ENCODE measurements at regions not wholly inside any gene's neighbourhood (a gene's known extent, or its start where the extent isn't known, plus 50 kb on each side); places are given as distances from the start of the nearest gene placed in this dataset.

GRCh38 chr13:40342461-40342860, 324.0 kb downstream of the FOXO1 start:
- Histone ChIP-seq H3K27ac (no peak overlapping the region), H3K4me3 (no peak overlapping the region), H3K4me1 (replicated peaks in 1 of 2) (peaks cover 2 to 22% of the 10 kb centered on the region in 2 donors)
- WGBS, 10 experiments: 39 to 100% (median 100%) methylated on average over 1 to 3 of the region's 7 CpGs; no CpG with 5 or more reads in 3 of the 10 experiments
- in situ Hi-C loops (cut with MboI; ENCODE audit: low pct_unique_long_range_greater_than_20kb in 2 of 9, low sequenced_read_pairs in 9 of 9, unreplicated experiment in 9 of 9): no loop called here
- no peak for ATAC-seq (replicated peaks in 6 of 8)

GRCh38 chr13:40342901-40343300, 323.5 kb downstream of the FOXO1 start:
- peaks cover 2 to 24% of the 10 kb centered on the region in 2 donors for H3K4me1 ChIP-seq (replicated peaks in 1 of 2)
- no peak overlapping the region for H3K27ac ChIP-seq
- in situ Hi-C loops (cut with MboI; ENCODE audit: low pct_unique_long_range_greater_than_20kb in 2 of 9, low sequenced_read_pairs in 9 of 9, unreplicated experiment in 9 of 9): no loop called here
- no peak for ATAC-seq (replicated peaks in 6 of 8)
- 40 to 100% (median 88%) methylated on average over 1 to 3 of the region's 3 CpGs; no CpG with 5 or more reads in 4 of the 10 experiments for WGBS, 10 experiments
- H3K4me3 ChIP-seq: no peak overlapping the region

GRCh38 chr13:40343550-40344269, 322.7 kb downstream of the FOXO1 start:
- WGBS, 10 experiments: 19 to 100% (median 88%) methylated on average over 1 to 3 of the region's 3 CpGs; no CpG with 5 or more reads in 2 of the 10 experiments
- in situ Hi-C loops (cut with MboI; ENCODE audit: low pct_unique_long_range_greater_than_20kb in 2 of 9, low sequenced_read_pairs in 9 of 9, unreplicated experiment in 9 of 9): no loop called here
- no peak for ATAC-seq (replicated peaks in 6 of 8)
- no peak overlapping the region for H3K4me3 ChIP-seq
- no peak overlapping the region for H3K27ac ChIP-seq
- peaks cover 10 to 28% of the 10 kb centered on the region in 2 donors for H3K4me1 ChIP-seq (replicated peaks in 1 of 2)

- peak in 5 of 8 experiments; percentile 14 to 81 (median 45) for ATAC-seq (replicated peaks in 6 of 8)
- Histone ChIP-seq H3K27ac (no peak overlapping the region), H3K4me1 (replicated peaks in 1 of 2) (peaks cover 12 to 28% of the 10 kb centered on the region in 2 donors), H3K4me3 (no peak overlapping the region)
- in situ Hi-C loops (cut with MboI; ENCODE audit: low pct_unique_long_range_greater_than_20kb in 2 of 9, low sequenced_read_pairs in 9 of 9, unreplicated experiment in 9 of 9): no loop called here
- WGBS, 10 experiments: 45 to 100% (median 74%) methylated on average over 1 to 8 of the region's 11 CpGs; no CpG with 5 or more reads in 2 of the 10 experiments
Measured at GRCh38 chr13:40344270-40345148, 321.9 kb downstream of the FOXO1 start.

- in situ Hi-C loops (cut with MboI; ENCODE audit: low pct_unique_long_range_greater_than_20kb in 2 of 9, low sequenced_read_pairs in 9 of 9, unreplicated experiment in 9 of 9): no loop called here
- peaks cover 12 to 28% of the 10 kb centered on the region in 2 donors for H3K4me1 ChIP-seq (replicated peaks in 1 of 2)
- H3K27ac ChIP-seq: no peak overlapping the region
- H3K4me3 ChIP-seq: no peak overlapping the region
- no peak for ATAC-seq (replicated peaks in 6 of 8)
- WGBS, 10 experiments: 67 to 100% (median 83%) methylated on average over 1 to 2 of the region's 2 CpGs; no CpG with 5 or more reads in 7 of the 10 experiments
Measured at GRCh38 chr13:40345149-40345514, 321.3 kb downstream of the FOXO1 start.

- no peak for ATAC-seq (replicated peaks in 6 of 8)
- H3K4me3 ChIP-seq: no peak overlapping the region
- no peak overlapping the region for H3K27ac ChIP-seq
- peaks cover 12 to 25% of the 10 kb centered on the region in 2 donors for H3K4me1 ChIP-seq (replicated peaks in 1 of 2)
- in situ Hi-C loops (cut with MboI; ENCODE audit: low pct_unique_long_range_greater_than_20kb in 2 of 9, low sequenced_read_pairs in 9 of 9, unreplicated experiment in 9 of 9): no loop called here
- WGBS, 10 experiments: 40 to 100% (median 80%) methylated on average over 1 to 12 of the region's 12 CpGs; no CpG with 5 or more reads in 1 of the 10 experiments
Measured at GRCh38 chr13:40345654-40346372, 320.6 kb downstream of the FOXO1 start.

GRCh38 chr13:40346592-40346991, 319.8 kb downstream of the FOXO1 start:
- in situ Hi-C loops (cut with MboI; ENCODE audit: low pct_unique_long_range_greater_than_20kb in 2 of 9, low sequenced_read_pairs in 9 of 9, unreplicated experiment in 9 of 9): no loop called here
- no peak overlapping the region for H3K27ac ChIP-seq
- H3K4me1 ChIP-seq (replicated peaks in 1 of 2): peaks cover 17 to 25% of the 10 kb centered on the region in 2 donors
- H3K4me3 ChIP-seq: no peak overlapping the region
- no peak for ATAC-seq (replicated peaks in 6 of 8)
- 44 to 100% (median 81%) methylated on average over 1 to 2 of the region's 2 CpGs; no CpG with 5 or more reads in 2 of the 10 experiments for WGBS, 10 experiments

- ATAC-seq (replicated peaks in 6 of 8): peak in 3 of 8 experiments; percentile 22 to 38 (median 36)
- WGBS, 10 experiments: 27 to 80% (median 53%) methylated on average over 1 to 7 of the region's 7 CpGs; no CpG with 5 or more reads in 1 of the 10 experiments
- Histone ChIP-seq H3K27ac (no peak overlapping the region), H3K4me1 (replicated peaks in 1 of 2) (peaks cover 18 to 36% of the 10 kb centered on the region in 2 donors), H3K4me3 (no peak overlapping the region)
- in situ Hi-C loops (cut with MboI; ENCODE audit: low pct_unique_long_range_greater_than_20kb in 2 of 9, low sequenced_read_pairs in 9 of 9, unreplicated experiment in 9 of 9): no loop called here
Measured at GRCh38 chr13:40348096-40348679, 318.3 kb downstream of the FOXO1 start.

GRCh38 chr13:40350283-40350992, 316.0 kb downstream of the FOXO1 start:
- in situ Hi-C loops (cut with MboI; ENCODE audit: low pct_unique_long_range_greater_than_20kb in 2 of 9, low sequenced_read_pairs in 9 of 9, unreplicated experiment in 9 of 9): no loop called here
- H3K4me1 ChIP-seq (replicated peaks in 1 of 2): peaks cover 18 to 22% of the 10 kb centered on the region in 2 donors
- WGBS, 10 experiments: 67 to 100% (median 91%) methylated on average over 3 to 9 of the region's 10 CpGs
- no peak for ATAC-seq (replicated peaks in 6 of 8)
- H3K27ac ChIP-seq: no peak overlapping the region
- H3K4me3 ChIP-seq: no peak overlapping the region

- in situ Hi-C loops (cut with MboI; ENCODE audit: low pct_unique_long_range_greater_than_20kb in 2 of 9, low sequenced_read_pairs in 9 of 9, unreplicated experiment in 9 of 9): no loop called here
- 50 to 100% (median 85%) methylated on average over 1 to 5 of the region's 9 CpGs; no CpG with 5 or more reads in 4 of the 10 experiments for WGBS, 10 experiments
- peak in 2 of 8 experiments; percentile 41 to 46 for ATAC-seq (replicated peaks in 6 of 8)
- peaks cover 16 to 22% of the 10 kb centered on the region in 2 donors for H3K4me1 ChIP-seq (replicated peaks in 1 of 2)
- H3K27ac ChIP-seq: no peak overlapping the region
- H3K4me3 ChIP-seq: no peak overlapping the region
Measured at GRCh38 chr13:40351537-40352379, 314.7 kb downstream of the FOXO1 start.

- WGBS, 10 experiments: 18 to 75% (median 64%) methylated on average over 2 to 7 of the region's 9 CpGs; no CpG with 5 or more reads in 6 of the 10 experiments
- in situ Hi-C loops (cut with MboI; ENCODE audit: low pct_unique_long_range_greater_than_20kb in 2 of 9, low sequenced_read_pairs in 9 of 9, unreplicated experiment in 9 of 9): no loop called here
- Histone ChIP-seq H3K4me1 (replicated peaks in 1 of 2) (peaks cover 16 to 22% of the 10 kb centered on the region in 2 donors), H3K27ac (no peak overlapping the region), H3K4me3 (no peak overlapping the region)
- peak in 6 of 8 experiments; percentile 68 to 90 (median 79) for ATAC-seq (replicated peaks in 6 of 8)
Measured at GRCh38 chr13:40352380-40352778, 314.1 kb downstream of the FOXO1 start.

Measured in motor neuron (in vitro differentiated cells).